ENCODE measurements at regions not wholly inside any gene's neighbourhood (a gene's known extent, or its start where the extent isn't known, plus 50 kb on each side); places are given as distances from the start of the nearest gene placed in this dataset.

GRCh38 chr17:72357764-72358365 lies 237.0 kb downstream of the SOX9 start:
- Histone ChIP-seq H3K27ac (ENCODE audit: low read depth, low read length) (no peak overlapping the region), H3K4me3 (ENCODE audit: low read length) (no peak overlapping the region), H3K36me3 (ENCODE audit: insufficient read depth, low read length) (no peaks in the 10 kb centered on the region), H3K9ac (ENCODE audit: low read depth, low read length) (no peak overlapping the region), H3K9me3 (ENCODE audit: insufficient read depth, low read depth, low read length) (no peaks in the 10 kb centered on the region), H3K4me1 (ENCODE audit: insufficient read depth, low read length) (no peaks in the 10 kb centered on the region), H3K27me3 (ENCODE audit: insufficient read depth, low read length) (no peaks in the 10 kb centered on the region; the same call in 1 of the 2 replicates)
- 94% methylated on average over 3 of the region's 3 CpGs for WGBS

GRCh38 chr17:72358465-72358864 lies 237.6 kb downstream of the SOX9 start:
- no peaks in the 10 kb centered on the region for H3K9me3 ChIP-seq (ENCODE audit: insufficient read depth, low read depth, low read length)
- H3K36me3 ChIP-seq (ENCODE audit: insufficient read depth, low read length): no peaks in the 10 kb centered on the region
- no peaks in the 10 kb centered on the region for H3K4me1 ChIP-seq (ENCODE audit: insufficient read depth, low read length)
- no peak overlapping the region for H3K4me3 ChIP-seq (ENCODE audit: low read length)
- no peak overlapping the region for H3K9ac ChIP-seq (ENCODE audit: low read depth, low read length)
- no peaks in the 10 kb centered on the region; the same call in 1 of the 2 replicates for H3K27me3 ChIP-seq (ENCODE audit: insufficient read depth, low read length)
- H3K27ac ChIP-seq (ENCODE audit: low read depth, low read length): no peak overlapping the region

DNA sequence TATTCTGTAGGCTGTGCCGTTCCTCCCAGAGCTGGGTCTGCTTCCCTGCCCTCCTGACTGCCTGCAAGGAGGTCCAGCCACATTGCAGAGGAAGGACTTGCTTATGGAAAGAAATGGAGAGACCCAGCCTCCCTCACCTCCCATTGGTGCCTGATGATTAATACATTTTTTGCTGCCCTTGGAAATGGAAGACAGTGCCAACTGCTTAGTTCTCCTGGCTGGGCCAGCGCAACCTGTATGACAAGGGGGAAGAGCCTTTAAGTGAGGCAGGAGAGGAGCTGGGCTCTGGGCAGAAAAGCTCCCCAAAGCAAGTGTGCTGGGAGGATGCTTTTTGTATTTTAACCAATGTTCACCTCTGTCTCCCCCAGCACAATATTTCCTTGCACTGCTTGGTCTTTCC lies 238.5 kb downstream of the SOX9 start:
- Histone ChIP-seq H3K9me3 (ENCODE audit: insufficient read depth, low read depth, low read length) (no peaks in the 10 kb centered on the region), H3K27ac (ENCODE audit: low read depth, low read length) (no peak overlapping the region), H3K27me3 (ENCODE audit: insufficient read depth, low read length) (no peaks in the 10 kb centered on the region; the same call in 1 of the 2 replicates), H3K9ac (ENCODE audit: low read depth, low read length) (no peak overlapping the region), H3K4me1 (ENCODE audit: insufficient read depth, low read length) (no peaks in the 10 kb centered on the region), H3K36me3 (ENCODE audit: insufficient read depth, low read length) (no peaks in the 10 kb centered on the region), H3K4me3 (ENCODE audit: low read length) (no peak overlapping the region)
- 93% methylated on average over 2 of the region's 2 CpGs for WGBS

GRCh38 chr17:72359811-72360210 lies 239.0 kb downstream of the SOX9 start:
- H3K27ac ChIP-seq (ENCODE audit: low read depth, low read length): no peak overlapping the region
- H3K9me3 ChIP-seq (ENCODE audit: insufficient read depth, low read depth, low read length): no peaks in the 10 kb centered on the region
- H3K36me3 ChIP-seq (ENCODE audit: insufficient read depth, low read length): no peaks in the 10 kb centered on the region
- no peak overlapping the region for H3K9ac ChIP-seq (ENCODE audit: low read depth, low read length)
- no peaks in the 10 kb centered on the region for H3K4me1 ChIP-seq (ENCODE audit: insufficient read depth, low read length)
- 94% methylated on average over 5 of the region's 5 CpGs for whole genome bisulfite sequencing
- no peak overlapping the region for H3K4me3 ChIP-seq (ENCODE audit: low read length)
- no peaks in the 10 kb centered on the region; the same call in 1 of the 2 replicates for H3K27me3 ChIP-seq (ENCODE audit: insufficient read depth, low read length)

DNA sequence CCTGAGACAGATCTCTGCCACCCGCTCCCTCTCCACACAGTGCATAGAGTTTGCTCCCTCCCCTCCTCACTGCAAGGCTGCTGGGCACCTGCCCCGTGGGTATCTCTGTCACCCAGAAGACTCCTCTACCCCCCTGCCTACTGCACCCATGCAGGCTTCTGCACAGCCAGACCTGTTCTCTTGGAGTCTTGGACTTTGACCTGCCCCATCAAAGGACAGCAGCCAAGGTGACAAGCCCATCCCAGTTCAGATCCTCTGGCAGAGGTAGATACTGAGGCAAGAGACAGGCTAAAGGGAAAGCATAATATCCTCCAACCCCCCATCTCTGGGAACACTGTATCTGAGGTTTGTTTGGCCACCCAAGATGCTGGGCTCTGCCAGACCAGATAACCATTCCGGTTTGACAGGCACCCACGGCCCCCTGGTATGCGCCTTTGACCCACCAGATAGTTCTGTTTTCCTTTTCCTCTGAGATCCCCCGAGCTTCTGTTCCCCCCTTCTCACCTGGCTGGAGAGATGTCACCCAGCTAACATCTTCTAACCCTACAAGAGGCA lies 239.6 kb downstream of the SOX9 start:
- Histone ChIP-seq H3K9ac (ENCODE audit: low read depth, low read length) (no peak overlapping the region), H3K27ac (ENCODE audit: low read depth, low read length) (no peak overlapping the region), H3K9me3 (ENCODE audit: insufficient read depth, low read depth, low read length) (no peaks in the 10 kb centered on the region), H3K36me3 (ENCODE audit: insufficient read depth, low read length) (no peaks in the 10 kb centered on the region), H3K4me1 (ENCODE audit: insufficient read depth, low read length) (no peaks in the 10 kb centered on the region), H3K27me3 (ENCODE audit: insufficient read depth, low read length) (no peaks in the 10 kb centered on the region; the same call in 1 of the 2 replicates), H3K4me3 (ENCODE audit: low read length) (no peak overlapping the region)
- WGBS: 79% methylated on average over 6 of the region's 6 CpGs

GRCh38 chr17:72361892-72362291 lies 241.1 kb downstream of the SOX9 start:
- Histone ChIP-seq H3K9me3 (ENCODE audit: insufficient read depth, low read depth, low read length) (no peaks in the 10 kb centered on the region), H3K27me3 (ENCODE audit: insufficient read depth, low read length) (no peaks in the 10 kb centered on the region; the same call in 1 of the 2 replicates), H3K9ac (ENCODE audit: low read depth, low read length) (no peak overlapping the region), H3K4me3 (ENCODE audit: low read length) (no peak overlapping the region), H3K36me3 (ENCODE audit: insufficient read depth, low read length) (no peaks in the 10 kb centered on the region), H3K27ac (ENCODE audit: low read depth, low read length) (no peak overlapping the region), H3K4me1 (ENCODE audit: insufficient read depth, low read length) (no peaks in the 10 kb centered on the region)
- 92% methylated on average over 6 of the region's 6 CpGs for WGBS

DNA sequence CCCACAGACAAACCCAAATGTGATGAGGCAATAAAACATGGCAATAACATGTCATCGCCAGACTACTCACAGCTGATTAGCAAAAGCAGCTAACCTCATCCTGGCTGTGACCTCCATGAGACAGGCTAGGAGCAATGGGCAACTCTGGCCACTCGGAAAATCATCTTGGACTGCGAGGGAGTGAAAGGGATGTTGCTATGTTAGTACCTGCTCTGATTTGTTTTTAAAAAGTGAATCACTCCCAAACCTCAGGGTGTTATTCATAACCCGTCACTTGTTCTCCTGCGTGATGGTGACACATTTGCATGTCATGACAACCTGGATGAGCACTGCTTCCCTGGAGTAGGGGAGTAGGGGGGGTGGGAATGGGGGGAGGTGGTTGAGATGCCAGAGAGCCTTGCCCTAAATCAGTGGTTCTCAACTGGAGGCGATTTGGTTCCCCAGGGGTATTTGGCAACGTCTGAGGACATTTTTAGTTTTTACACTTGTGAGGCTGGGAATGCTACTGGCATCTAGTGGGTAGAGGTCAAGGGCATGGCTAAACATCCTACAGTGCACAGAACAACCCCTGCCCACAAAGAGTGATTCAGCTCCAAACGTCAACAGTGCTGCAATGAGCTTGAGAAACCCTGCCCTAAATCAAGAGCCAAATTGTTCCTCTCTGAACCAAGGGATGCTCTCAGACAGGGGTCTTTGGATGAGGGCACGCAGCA lies 241.7 kb downstream of the SOX9 start:
- H3K4me3 ChIP-seq (ENCODE audit: low read length): no peak overlapping the region
- H3K9me3 ChIP-seq (ENCODE audit: insufficient read depth, low read depth, low read length): no peaks in the 10 kb centered on the region
- H3K27ac ChIP-seq (ENCODE audit: low read depth, low read length): no peak overlapping the region
- H3K9ac ChIP-seq (ENCODE audit: low read depth, low read length): no peak overlapping the region
- H3K27me3 ChIP-seq (ENCODE audit: insufficient read depth, low read length): no peaks in the 10 kb centered on the region; the same call in 1 of the 2 replicates
- H3K4me1 ChIP-seq (ENCODE audit: insufficient read depth, low read length): no peaks in the 10 kb centered on the region
- no peaks in the 10 kb centered on the region for H3K36me3 ChIP-seq (ENCODE audit: insufficient read depth, low read length)
- WGBS: 90% methylated on average over 9 of the region's 9 CpGs

GRCh38 chr17:72363089-72363610 lies 242.3 kb downstream of the SOX9 start:
- H3K9me3 ChIP-seq (ENCODE audit: insufficient read depth, low read depth, low read length): no peaks in the 10 kb centered on the region
- H3K4me3 ChIP-seq (ENCODE audit: low read length): no peak overlapping the region
- H3K4me1 ChIP-seq (ENCODE audit: insufficient read depth, low read length): no peaks in the 10 kb centered on the region
- H3K27me3 ChIP-seq (ENCODE audit: insufficient read depth, low read length): no peaks in the 10 kb centered on the region; the same call in 1 of the 2 replicates
- H3K27ac ChIP-seq (ENCODE audit: low read depth, low read length): no peak overlapping the region
- H3K9ac ChIP-seq (ENCODE audit: low read depth, low read length): no peak overlapping the region
- H3K36me3 ChIP-seq (ENCODE audit: insufficient read depth, low read length): no peaks in the 10 kb centered on the region
- WGBS: 94% methylated on average over 6 of the region's 6 CpGs

DNA sequence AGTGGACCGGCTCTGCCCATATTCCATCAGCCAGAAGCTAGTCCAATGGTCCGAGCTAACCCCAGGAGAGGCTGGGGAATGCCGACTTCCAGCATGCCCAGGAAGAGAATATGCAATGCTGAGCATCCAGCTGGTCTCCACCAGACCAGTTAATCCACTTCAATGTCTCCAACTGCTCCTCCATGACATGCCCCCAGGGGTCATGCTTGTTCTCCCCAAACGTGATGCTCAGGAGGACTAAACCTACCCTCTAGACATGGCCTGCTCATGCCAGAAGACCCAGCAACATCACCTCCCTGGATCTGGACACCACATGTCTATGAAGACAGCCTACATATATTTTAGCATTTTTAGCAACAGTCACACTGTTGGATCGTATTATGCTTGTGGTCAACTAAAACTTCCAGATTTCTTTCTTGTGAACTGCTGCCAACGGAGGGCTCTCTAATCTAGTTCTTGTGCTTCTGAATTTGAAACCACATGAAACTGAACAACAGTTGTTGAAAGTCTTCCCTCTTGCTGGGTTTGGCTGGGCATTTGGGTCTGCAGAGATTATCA lies 245.1 kb downstream of the SOX9 start:
- 88% methylated on average over 6 of the region's 6 CpGs for WGBS

DNA sequence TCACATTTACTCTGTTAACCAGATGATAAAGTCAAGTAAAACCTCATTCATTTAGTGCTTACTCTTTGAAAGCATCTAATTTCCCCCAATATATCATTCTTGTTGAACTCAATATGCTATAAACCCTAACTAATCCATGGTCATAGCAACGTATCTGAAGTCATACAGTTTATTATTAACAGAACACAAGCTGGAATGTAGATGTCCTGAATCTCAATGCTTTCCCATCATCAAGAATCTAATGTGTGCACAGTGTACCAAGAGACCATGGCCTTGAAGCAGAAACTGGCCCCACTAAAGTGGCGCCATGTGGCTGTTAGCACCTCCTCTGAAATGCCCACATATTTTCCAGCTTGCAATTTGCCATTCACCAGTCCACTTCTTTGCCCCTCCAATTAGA lies 245.8 kb downstream of the SOX9 start:
- Histone ChIP-seq H3K27me3 (ENCODE audit: insufficient read depth, low read length) (no peaks in the 10 kb centered on the region), H3K36me3 (ENCODE audit: insufficient read depth, low read length) (no peaks in the 10 kb centered on the region), H3K4me3 (ENCODE audit: low read length) (no peak overlapping the region), H3K27ac (ENCODE audit: low read depth, low read length) (no peak overlapping the region), H3K9me3 (ENCODE audit: insufficient read depth, low read depth, low read length) (no peaks in the 10 kb centered on the region), H3K4me1 (ENCODE audit: insufficient read depth, low read length) (no peaks in the 10 kb centered on the region), H3K9ac (ENCODE audit: low read depth, low read length) (no peak overlapping the region)
- WGBS: 90% methylated on average over 2 of the region's 2 CpGs

More for the DNA sequence above, 245.1 kb downstream of the SOX9 start:
- no peaks in the 10 kb centered on the region for H3K4me1 ChIP-seq (ENCODE audit: insufficient read depth, low read length)
- no peaks in the 10 kb centered on the region for H3K36me3 ChIP-seq (ENCODE audit: insufficient read depth, low read length)
- no peaks in the 10 kb centered on the region for H3K9me3 ChIP-seq (ENCODE audit: insufficient read depth, low read depth, low read length)
- H3K27ac ChIP-seq (ENCODE audit: low read depth, low read length): no peak overlapping the region
- H3K4me3 ChIP-seq (ENCODE audit: low read length): no peak overlapping the region
- no peaks in the 10 kb centered on the region for H3K27me3 ChIP-seq (ENCODE audit: insufficient read depth, low read length)
- H3K9ac ChIP-seq (ENCODE audit: low read depth, low read length): no peak overlapping the region

GRCh38 chr17:72368191-72368590 lies 247.4 kb downstream of the SOX9 start:
- Histone ChIP-seq H3K9ac (ENCODE audit: low read depth, low read length) (no peak overlapping the region), H3K27me3 (ENCODE audit: insufficient read depth, low read length) (no peaks in the 10 kb centered on the region), H3K27ac (ENCODE audit: low read depth, low read length) (no peak overlapping the region), H3K4me1 (ENCODE audit: insufficient read depth, low read length) (no peaks in the 10 kb centered on the region), H3K36me3 (ENCODE audit: insufficient read depth, low read length) (no peaks in the 10 kb centered on the region), H3K4me3 (ENCODE audit: low read length) (no peak overlapping the region), H3K9me3 (ENCODE audit: insufficient read depth, low read depth, low read length) (no peaks in the 10 kb centered on the region)
- WGBS: 83% methylated on average over 4 of the region's 4 CpGs

Measured in HUES64 (cell line).